HEK293T (cell line): ENCODE measurements at regions not wholly inside any gene's neighbourhood (a gene's known extent, or its start where the extent isn't known, plus 50 kb on each side); places are given as distances from the start of the nearest gene placed in this dataset.
"Not testable (repeated sequence)": the region's sequence is repeated elsewhere in the genome, so short reads cannot be mapped to it uniquely, and the experiment has no call there.

Experiments
- CTCF ChIA-PET: fragments of 350-600 bp; formaldehyde crosslinking; extraction: SDS; loops from one replicate; lab custom pipeline; 2021; ENCODE audit warnings: antibody characterized with exemption, inconsistent platforms; lab: Yijun Ruan, JAX
- POLR2A ChIA-PET: fragments of 350-600 bp; formaldehyde crosslinking; extraction: SDS; loops from one replicate; lab custom pipeline; 2020; ENCODE audit warnings: antibody characterized with exemption, inconsistent platforms; lab: Yijun Ruan, JAX
- DNase-seq: peaks from one replicate; pipeline ENCODE4 v3.0.0; 2012; ENCODE audit warnings: mixed read lengths; ENCODE audit errors: extremely low spot score
- ARNT ChIP-seq: fragments of 450-650 bp; IDR thresholded peaks from 2 replicates; pipeline ENCODE4 v1.6.1; 2017; ENCODE audit warnings: mild to moderate bottlenecking
- BHLHE40 ChIP-seq: fragments of 450-650 bp; IDR thresholded peaks from 2 replicates; pipeline ENCODE4 v1.6.1; 2016; ENCODE audit warnings: mild to moderate bottlenecking, moderate library complexity, borderline replicate concordance
- CTBP1 ChIP-seq: fragments of 450-650 bp; IDR thresholded peaks from 2 replicates; pipeline ENCODE4 v1.6.1; 2016; ENCODE audit warnings: borderline replicate concordance
- ELF4 ChIP-seq: fragments of 450-650 bp; IDR thresholded peaks from 2 replicates; pipeline ENCODE4 v1.6.1; 2017; ENCODE audit warnings: antibody characterized with exemption
- FOXA1 ChIP-seq: fragments of 450-650 bp; IDR thresholded peaks from 2 replicates; pipeline ENCODE4 v1.6.1; 2016; ENCODE audit warnings: mild to moderate bottlenecking
- FOXK2 ChIP-seq: fragments of 450-650 bp; IDR thresholded peaks from 2 replicates; pipeline ENCODE4 v1.6.1; 2016; ENCODE audit warnings: mild to moderate bottlenecking
- FOXM1 ChIP-seq: fragments of 450-650 bp; IDR thresholded peaks from 2 replicates; pipeline ENCODE4 v1.6.1; 2017; ENCODE audit warnings: mild to moderate bottlenecking, borderline replicate concordance
- HDGF ChIP-seq: fragments of 450-650 bp; IDR thresholded peaks from 2 replicates; pipeline ENCODE4 v1.6.1; 2017; ENCODE audit warnings: antibody characterized with exemption, borderline replicate concordance
- L3MBTL2 ChIP-seq: fragments of 450-650 bp; conservative IDR thresholded peaks from 2 replicates; pipeline ENCODE4 v1.6.1; 2016; ENCODE audit warnings: mild to moderate bottlenecking
- LEF1 ChIP-seq: fragments of 450-650 bp; IDR thresholded peaks from 2 replicates; pipeline ENCODE4 v1.6.1; 2017; ENCODE audit warnings: mild to moderate bottlenecking, borderline replicate concordance
- NFRKB ChIP-seq: fragments of 450-650 bp; IDR thresholded peaks from 2 replicates; pipeline ENCODE4 v1.6.1; 2016; ENCODE audit warnings: mild to moderate bottlenecking, moderate library complexity
- SP1 ChIP-seq: fragments of 450-650 bp; IDR thresholded peaks from 2 replicates; pipeline ENCODE4 v1.6.1; 2017
- SUZ12 ChIP-seq: fragments of 450-650 bp; IDR thresholded peaks from 2 replicates; pipeline ENCODE4 v1.6.1; 2016; ENCODE audit warnings: mild to moderate bottlenecking
- TARDBP ChIP-seq: fragments of 450-650 bp; IDR thresholded peaks from 2 replicates; pipeline ENCODE4 v1.6.1; 2016
- ZNF384 ChIP-seq: fragments of 450-650 bp; IDR thresholded peaks from 2 replicates; pipeline ENCODE4 v1.6.1; 2016
- TF ChIP-seq, protein P1 (sequence below): fragments of 450-650 bp; IDR thresholded peaks from 2 replicates; pipeline ENCODE4 v1.6.1; 2016

DNA sequence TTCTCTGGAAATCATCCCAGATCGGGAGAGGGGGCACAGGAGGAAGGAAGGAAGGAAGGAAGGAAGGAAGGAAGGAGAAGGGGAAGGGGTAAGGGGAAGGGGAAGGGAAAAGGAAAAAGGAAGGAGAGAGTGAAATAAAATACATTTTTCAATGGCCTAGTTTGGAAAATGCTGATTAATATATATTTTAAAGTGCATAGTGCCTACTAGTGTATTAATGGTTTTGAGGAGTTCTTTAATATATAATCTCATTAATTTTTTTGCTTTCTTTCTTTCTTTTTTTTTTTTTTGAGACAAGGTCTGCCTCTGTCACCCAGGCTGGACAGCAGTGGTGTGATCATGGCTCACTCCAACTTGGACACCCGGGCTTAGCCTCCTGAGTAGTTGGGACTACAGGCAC is 107.8 kb upstream of the FOLH1 start:
- no peak for DNase-seq
- ChIA-PET CTCF (no interaction called here), POLR2A (no interaction called here)
- TF ChIP-seq L3MBTL2 (no peak), FOXA1 (no peak), FOXK2 (no peak), BHLHE40 (no peak), TARDBP (no peak), FOXM1 (no peak), ELF4 (no peak), LEF1 (no peak), SP1 (no peak), NFRKB (no peak), ARNT (no peak), SUZ12 (no peak)
- TF ChIP-seq, protein P1, sequence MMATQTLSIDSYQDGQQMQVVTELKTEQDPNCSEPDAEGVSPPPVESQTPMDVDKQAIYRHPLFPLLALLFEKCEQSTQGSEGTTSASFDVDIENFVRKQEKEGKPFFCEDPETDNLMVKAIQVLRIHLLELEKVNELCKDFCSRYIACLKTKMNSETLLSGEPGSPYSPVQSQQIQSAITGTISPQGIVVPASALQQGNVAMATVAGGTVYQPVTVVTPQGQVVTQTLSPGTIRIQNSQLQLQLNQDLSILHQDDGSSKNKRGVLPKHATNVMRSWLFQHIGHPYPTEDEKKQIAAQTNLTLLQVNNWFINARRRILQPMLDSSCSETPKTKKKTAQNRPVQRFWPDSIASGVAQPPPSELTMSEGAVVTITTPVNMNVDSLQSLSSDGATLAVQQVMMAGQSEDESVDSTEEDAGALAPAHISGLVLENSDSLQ = no peak

DNA sequence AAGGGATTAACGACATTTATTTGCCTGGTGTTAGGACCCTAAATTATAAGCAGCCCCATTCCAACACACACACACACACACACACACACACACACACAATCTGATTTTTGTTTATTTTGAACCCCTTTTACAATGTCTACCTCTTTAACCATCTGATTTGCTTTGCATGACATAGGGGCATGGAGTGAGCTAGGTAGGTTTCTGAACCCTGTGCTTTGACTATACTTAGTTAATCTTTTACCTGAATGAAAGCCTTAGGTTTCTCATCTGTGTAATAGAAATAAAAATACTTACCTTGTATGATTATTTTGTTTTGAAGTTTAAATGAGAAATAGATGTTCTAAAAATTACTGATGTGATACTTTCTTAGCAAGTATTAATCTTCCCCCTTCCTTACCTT is 94.7 kb upstream of the FOLH1 start:
- DNase-seq = no peak
- CTCF ChIA-PET = no interaction called here
- POLR2A ChIA-PET = no interaction called here
- TF ChIP-seq ARNT (no peak), FOXA1 (no peak), FOXM1 (no peak), CTBP1 (no peak), ZNF384 (no peak), LEF1 (no peak), SUZ12 (no peak), L3MBTL2 (no peak), NFRKB (no peak), HDGF (no peak), BHLHE40 (no peak), SP1 (no peak)
- TF ChIP-seq, protein P1 = no peak

DNA sequence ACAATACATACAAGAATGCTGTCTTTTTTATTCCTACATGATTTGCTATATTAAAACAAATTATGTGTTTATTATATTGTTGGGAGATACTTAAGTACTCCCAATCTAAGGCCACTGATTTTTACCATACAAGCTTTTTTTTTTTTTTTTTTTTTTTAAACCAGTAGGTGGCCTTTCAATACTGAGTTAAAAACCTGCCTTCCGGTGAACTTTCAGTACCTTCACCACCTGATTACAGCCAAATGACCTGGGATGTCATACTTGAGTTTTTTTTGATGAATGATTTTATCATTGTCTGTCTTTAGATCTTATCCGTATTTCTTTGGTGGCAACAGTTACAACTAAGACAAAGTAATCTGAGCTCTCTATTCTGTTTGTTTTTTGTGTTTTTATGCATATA is 94.0 kb upstream of the FOLH1 start:
- no peak for DNase-seq
- CTCF ChIA-PET = no interaction called here
- TF ChIP-seq SUZ12 (no peak), CTBP1 (no peak), FOXM1 (no peak), ZNF384 (no peak), FOXK2 (no peak), LEF1 (no peak), NFRKB (no peak), SP1 (no peak), TARDBP (no peak), ELF4 (no peak)
- TF ChIP-seq, protein P1 = no peak
- POLR2A ChIA-PET = no interaction called here

DNA sequence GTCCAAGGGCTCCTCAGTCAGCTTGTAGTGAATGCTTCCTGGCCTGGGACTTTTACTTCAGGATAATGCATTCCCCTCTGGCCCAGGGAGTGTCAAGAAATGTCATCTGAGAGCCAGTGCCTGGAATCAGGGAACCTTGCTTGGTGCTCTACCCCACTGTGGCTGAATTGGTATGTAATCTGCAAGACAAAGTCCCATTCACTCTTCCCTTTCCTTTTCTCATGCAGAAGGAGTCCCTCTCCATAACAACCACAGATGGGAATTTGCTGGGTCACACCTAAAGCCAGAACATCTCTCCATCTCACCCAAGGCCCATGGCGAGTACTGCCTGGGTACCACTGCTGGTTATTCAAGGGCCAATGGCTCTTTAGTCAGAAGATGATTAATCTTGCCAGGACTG is 89.6 kb upstream of the FOLH1 start:
- CTCF ChIA-PET, POLR2A ChIA-PET, DNase-seq: not testable (repeated sequence)

DNA sequence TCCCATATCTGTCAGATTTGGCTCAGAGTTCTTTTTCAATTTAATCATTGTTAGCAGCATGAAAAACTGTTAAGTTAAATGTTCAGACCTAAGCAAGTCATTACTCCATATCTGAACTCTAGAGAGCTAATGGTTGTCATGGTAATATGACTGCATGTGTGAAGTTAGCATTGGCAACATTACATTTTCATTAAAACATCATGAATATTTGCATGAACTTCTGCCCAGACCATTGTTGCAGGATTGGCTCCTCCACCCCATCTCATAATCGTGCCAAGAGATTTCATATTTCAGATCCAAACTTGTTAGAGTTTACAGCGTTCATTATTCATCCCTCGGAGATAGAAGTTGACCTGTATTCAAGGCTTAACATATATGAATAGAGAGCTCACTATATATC is 75.5 kb upstream of the FOLH1 start:
- POLR2A ChIA-PET, DNase-seq, CTCF ChIA-PET: not testable (repeated sequence)

- POLR2A ChIA-PET, DNase-seq, CTCF ChIA-PET: not testable (repeated sequence)
Measured at GRCh38 chr11:49283282-49283681, 74.9 kb upstream of the FOLH1 start.

GRCh38 chr11:49282125-49282524 is 73.7 kb upstream of the FOLH1 start:
- POLR2A ChIA-PET = not testable (repeated sequence)

DNA sequence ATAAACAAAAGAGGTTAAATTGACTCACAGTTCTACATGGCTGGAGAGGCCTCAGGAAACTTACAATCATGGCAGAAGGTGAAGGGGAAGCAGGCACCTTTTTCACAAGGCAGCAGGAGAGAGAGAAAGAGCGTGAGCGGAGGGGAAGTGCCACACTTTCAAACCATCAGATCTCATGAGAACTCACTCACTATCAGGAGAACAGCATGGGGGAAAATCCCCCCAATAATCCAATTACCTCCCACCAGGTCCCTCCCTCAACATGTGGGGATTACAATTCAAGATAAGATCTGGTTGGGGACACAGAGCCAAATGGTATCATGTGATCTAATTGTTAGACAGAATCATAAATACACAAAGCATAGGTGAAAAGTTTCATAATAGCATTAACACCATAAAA is 69.5 kb upstream of the FOLH1 start:
- POLR2A ChIA-PET, DNase-seq: not testable (repeated sequence)
- CTCF ChIA-PET = interaction anchor here (0.6 kb wide), 1 partner anchor 46 kb away, joined by 3 read pairs; no protein-coding TSS in a partner anchor

More at GRCh38 chr11:49282125-49282524, 73.7 kb upstream of the FOLH1 start:
- DNase-seq, CTCF ChIA-PET: not testable (repeated sequence)
